Body of pancreas (tissue), 4 donors: ENCODE measurements at regions not wholly inside any gene's neighbourhood (a gene's known extent, or its start where the extent isn't known, plus 50 kb on each side); places are given as distances from the start of the nearest gene placed in this dataset.

Experiments used
- POLR2A ChIP-seq, 3 donors: fragments of 450-650 bp; IDR thresholded peaks; one replicate each; pipeline ENCODE4 v1.6.1; 2016; ENCODE audit warnings: antibody characterized with exemption in 3 of 3, mild to moderate bottlenecking in 2 of 3
- TF ChIP-seq, protein P1 (sequence below), 7 experiments: fragments of 450-650 bp in 4 of 7; fragments of 200-600 bp in 3 of 7; sonication (generic) in 3 of 7; IDR thresholded peaks; one replicate each; pipeline ENCODE4 v1.5.1; 2016 to 2019; ENCODE audit warnings: antibody characterized with exemption in 7 of 7

DNA sequence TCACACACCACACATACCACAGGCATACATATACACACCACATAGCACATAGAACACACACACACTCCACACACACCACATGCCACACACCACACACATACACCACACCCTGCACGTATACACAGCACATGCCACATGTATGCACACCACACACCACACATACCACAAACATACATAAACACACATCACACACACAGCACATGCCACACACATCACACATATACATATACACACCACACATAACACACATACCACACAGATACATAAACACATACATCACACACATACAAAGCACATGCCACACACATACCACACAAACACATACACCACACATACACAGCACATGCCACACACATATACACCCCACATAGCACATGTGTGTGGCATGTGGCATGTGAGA lies 171.1 kb downstream of the OR4M2 start:
- TF ChIP-seq, protein P1, sequence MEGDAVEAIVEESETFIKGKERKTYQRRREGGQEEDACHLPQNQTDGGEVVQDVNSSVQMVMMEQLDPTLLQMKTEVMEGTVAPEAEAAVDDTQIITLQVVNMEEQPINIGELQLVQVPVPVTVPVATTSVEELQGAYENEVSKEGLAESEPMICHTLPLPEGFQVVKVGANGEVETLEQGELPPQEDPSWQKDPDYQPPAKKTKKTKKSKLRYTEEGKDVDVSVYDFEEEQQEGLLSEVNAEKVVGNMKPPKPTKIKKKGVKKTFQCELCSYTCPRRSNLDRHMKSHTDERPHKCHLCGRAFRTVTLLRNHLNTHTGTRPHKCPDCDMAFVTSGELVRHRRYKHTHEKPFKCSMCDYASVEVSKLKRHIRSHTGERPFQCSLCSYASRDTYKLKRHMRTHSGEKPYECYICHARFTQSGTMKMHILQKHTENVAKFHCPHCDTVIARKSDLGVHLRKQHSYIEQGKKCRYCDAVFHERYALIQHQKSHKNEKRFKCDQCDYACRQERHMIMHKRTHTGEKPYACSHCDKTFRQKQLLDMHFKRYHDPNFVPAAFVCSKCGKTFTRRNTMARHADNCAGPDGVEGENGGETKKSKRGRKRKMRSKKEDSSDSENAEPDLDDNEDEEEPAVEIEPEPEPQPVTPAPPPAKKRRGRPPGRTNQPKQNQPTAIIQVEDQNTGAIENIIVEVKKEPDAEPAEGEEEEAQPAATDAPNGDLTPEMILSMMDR (IDR thresholded peaks at IDR 0.05), result no peak
- no peak for TF ChIP-seq POLR2A (IDR thresholded peaks at IDR 0.05)
